H1 (cell line): ENCODE measurements at regions not wholly inside any gene's neighbourhood (a gene's known extent, or its start where the extent isn't known, plus 50 kb on each side); places are given as distances from the start of the nearest gene placed in this dataset.

Source experiments
- BRCA1 ChIP-seq: IDR thresholded peaks from 2 replicates; pipeline ENCODE4 v1.6.1; 2012; ENCODE audit warnings: low read depth, low read length, improper control_type of control experiment
- CBX5 ChIP-seq: fragments of 300-800, 300-1000 bp; sonication (generic); IDR thresholded peaks from 2 replicates; pipeline ENCODE4 v1.7.1; 2016; ENCODE audit warnings: antibody characterized with exemption, low read length, low read depth
- CHD2 ChIP-seq: IDR thresholded peaks from 2 replicates; pipeline ENCODE4 v1.6.1; 2012; ENCODE audit warnings: low read length, improper control_type of control experiment
- CREB1 ChIP-seq: IDR thresholded peaks from 2 replicates; pipeline ENCODE4 v1.6.1; 2012; ENCODE audit warnings: inconsistent platforms
- EZH2 ChIP-seq: fragments of 200-600 bp; sonication (generic); IDR thresholded peaks from 2 replicates; pipeline ENCODE4 v1.7.1; 2012; ENCODE audit warnings: low read depth, mild to moderate bottlenecking, moderate library complexity, low read length, inconsistent platforms; ENCODE audit not compliant: severe bottlenecking
- JUND ChIP-seq: IDR thresholded peaks from 2 replicates; pipeline ENCODE4 v1.6.1; 2011; ENCODE audit warnings: mild to moderate bottlenecking, improper control_type of control experiment, low read length
- KDM1A ChIP-seq: fragments of 200-600, 300-600 bp; sonication (generic); IDR thresholded peaks from 2 replicates; pipeline ENCODE4 v1.7.1; 2016; ENCODE audit warnings: mild to moderate bottlenecking, low read length, borderline replicate concordance
- NANOG ChIP-seq: IDR thresholded peaks from 2 replicates; pipeline ENCODE4 v1.6.1; 2011; ENCODE audit warnings: low read length, low read depth, mild to moderate bottlenecking, inconsistent platforms; ENCODE audit not compliant: insufficient read depth, poor library complexity, severe bottlenecking
- RBBP5 ChIP-seq: IDR thresholded peaks from 2 replicates; pipeline ENCODE4 v1.7.1; 2012; ENCODE audit warnings: low read depth, mild to moderate bottlenecking, inconsistent platforms, low read length, moderate library complexity, borderline replicate concordance
- SP2 ChIP-seq: IDR thresholded peaks from 2 replicates; pipeline ENCODE4 v1.6.1; 2012; ENCODE audit warnings: mild to moderate bottlenecking, low read length, inconsistent platforms
- SUZ12 ChIP-seq: fragments of 200-600 bp; sonication (generic); IDR thresholded peaks from 2 replicates; pipeline ENCODE4 v1.6.1; 2012; ENCODE audit warnings: mild to moderate bottlenecking, inconsistent platforms, low read length, moderate library complexity, mixed read lengths
- TF ChIP-seq, protein P1 (sequence below): fragments of 300-600 bp; sonication (generic); IDR thresholded peaks from 2 replicates; pipeline ENCODE4 v1.7.1; 2012; ENCODE audit warnings: low read length, moderate library complexity, mild to moderate bottlenecking, inconsistent platforms; ENCODE audit not compliant: insufficient replicate concordance

- TF ChIP-seq, protein P1, sequence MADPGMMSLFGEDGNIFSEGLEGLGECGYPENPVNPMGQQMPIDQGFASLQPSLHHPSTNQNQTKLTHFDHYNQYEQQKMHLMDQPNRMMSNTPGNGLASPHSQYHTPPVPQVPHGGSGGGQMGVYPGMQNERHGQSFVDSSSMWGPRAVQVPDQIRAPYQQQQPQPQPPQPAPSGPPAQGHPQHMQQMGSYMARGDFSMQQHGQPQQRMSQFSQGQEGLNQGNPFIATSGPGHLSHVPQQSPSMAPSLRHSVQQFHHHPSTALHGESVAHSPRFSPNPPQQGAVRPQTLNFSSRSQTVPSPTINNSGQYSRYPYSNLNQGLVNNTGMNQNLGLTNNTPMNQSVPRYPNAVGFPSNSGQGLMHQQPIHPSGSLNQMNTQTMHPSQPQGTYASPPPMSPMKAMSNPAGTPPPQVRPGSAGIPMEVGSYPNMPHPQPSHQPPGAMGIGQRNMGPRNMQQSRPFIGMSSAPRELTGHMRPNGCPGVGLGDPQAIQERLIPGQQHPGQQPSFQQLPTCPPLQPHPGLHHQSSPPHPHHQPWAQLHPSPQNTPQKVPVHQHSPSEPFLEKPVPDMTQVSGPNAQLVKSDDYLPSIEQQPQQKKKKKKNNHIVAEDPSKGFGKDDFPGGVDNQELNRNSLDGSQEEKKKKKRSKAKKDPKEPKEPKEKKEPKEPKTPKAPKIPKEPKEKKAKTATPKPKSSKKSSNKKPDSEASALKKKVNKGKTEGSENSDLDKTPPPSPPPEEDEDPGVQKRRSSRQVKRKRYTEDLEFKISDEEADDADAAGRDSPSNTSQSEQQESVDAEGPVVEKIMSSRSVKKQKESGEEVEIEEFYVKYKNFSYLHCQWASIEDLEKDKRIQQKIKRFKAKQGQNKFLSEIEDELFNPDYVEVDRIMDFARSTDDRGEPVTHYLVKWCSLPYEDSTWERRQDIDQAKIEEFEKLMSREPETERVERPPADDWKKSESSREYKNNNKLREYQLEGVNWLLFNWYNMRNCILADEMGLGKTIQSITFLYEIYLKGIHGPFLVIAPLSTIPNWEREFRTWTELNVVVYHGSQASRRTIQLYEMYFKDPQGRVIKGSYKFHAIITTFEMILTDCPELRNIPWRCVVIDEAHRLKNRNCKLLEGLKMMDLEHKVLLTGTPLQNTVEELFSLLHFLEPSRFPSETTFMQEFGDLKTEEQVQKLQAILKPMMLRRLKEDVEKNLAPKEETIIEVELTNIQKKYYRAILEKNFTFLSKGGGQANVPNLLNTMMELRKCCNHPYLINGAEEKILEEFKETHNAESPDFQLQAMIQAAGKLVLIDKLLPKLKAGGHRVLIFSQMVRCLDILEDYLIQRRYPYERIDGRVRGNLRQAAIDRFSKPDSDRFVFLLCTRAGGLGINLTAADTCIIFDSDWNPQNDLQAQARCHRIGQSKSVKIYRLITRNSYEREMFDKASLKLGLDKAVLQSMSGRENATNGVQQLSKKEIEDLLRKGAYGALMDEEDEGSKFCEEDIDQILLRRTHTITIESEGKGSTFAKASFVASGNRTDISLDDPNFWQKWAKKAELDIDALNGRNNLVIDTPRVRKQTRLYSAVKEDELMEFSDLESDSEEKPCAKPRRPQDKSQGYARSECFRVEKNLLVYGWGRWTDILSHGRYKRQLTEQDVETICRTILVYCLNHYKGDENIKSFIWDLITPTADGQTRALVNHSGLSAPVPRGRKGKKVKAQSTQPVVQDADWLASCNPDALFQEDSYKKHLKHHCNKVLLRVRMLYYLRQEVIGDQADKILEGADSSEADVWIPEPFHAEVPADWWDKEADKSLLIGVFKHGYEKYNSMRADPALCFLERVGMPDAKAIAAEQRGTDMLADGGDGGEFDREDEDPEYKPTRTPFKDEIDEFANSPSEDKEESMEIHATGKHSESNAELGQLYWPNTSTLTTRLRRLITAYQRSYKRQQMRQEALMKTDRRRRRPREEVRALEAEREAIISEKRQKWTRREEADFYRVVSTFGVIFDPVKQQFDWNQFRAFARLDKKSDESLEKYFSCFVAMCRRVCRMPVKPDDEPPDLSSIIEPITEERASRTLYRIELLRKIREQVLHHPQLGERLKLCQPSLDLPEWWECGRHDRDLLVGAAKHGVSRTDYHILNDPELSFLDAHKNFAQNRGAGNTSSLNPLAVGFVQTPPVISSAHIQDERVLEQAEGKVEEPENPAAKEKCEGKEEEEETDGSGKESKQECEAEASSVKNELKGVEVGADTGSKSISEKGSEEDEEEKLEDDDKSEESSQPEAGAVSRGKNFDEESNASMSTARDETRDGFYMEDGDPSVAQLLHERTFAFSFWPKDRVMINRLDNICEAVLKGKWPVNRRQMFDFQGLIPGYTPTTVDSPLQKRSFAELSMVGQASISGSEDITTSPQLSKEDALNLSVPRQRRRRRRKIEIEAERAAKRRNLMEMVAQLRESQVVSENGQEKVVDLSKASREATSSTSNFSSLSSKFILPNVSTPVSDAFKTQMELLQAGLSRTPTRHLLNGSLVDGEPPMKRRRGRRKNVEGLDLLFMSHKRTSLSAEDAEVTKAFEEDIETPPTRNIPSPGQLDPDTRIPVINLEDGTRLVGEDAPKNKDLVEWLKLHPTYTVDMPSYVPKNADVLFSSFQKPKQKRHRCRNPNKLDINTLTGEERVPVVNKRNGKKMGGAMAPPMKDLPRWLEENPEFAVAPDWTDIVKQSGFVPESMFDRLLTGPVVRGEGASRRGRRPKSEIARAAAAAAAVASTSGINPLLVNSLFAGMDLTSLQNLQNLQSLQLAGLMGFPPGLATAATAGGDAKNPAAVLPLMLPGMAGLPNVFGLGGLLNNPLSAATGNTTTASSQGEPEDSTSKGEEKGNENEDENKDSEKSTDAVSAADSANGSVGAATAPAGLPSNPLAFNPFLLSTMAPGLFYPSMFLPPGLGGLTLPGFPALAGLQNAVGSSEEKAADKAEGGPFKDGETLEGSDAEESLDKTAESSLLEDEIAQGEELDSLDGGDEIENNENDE, result no peak
- TF ChIP-seq RBBP5 (no peak), CREB1 (no peak), BRCA1 (no peak), SUZ12 (no peak), CHD2 (no peak), CBX5 (no peak), EZH2 (no peak), JUND (no peak), SP2 (no peak), KDM1A (no peak), NANOG (no peak)
Measured at GRCh38 chr2:176473851-176474250, 204.6 kb downstream of the MTX2 start (continued).
